IgD-negative memory B cell (primary cell): ENCODE measurements at regions not wholly inside any gene's neighbourhood (a gene's known extent, or its start where the extent isn't known, plus 50 kb on each side); places are given as distances from the start of the nearest gene placed in this dataset.

Experiments used
- H3K27ac Mint-ChIP-seq, 3 donors: one replicate each; pipeline ENCODE4 v1.8.0; 2020 to 2022; ENCODE audit warnings: mild to moderate bottlenecking in 3 of 3, mixed read lengths in 3 of 3, moderate library complexity in 1 of 3
- H3K27me3 Mint-ChIP-seq: one replicate; pipeline ENCODE4 v1.8.0; 2021; ENCODE audit warnings: mixed read lengths
- H3K36me3 Mint-ChIP-seq: one replicate; pipeline ENCODE4 v1.8.0; 2020; ENCODE audit warnings: mild to moderate bottlenecking, mixed read lengths
- H3K4me1 Mint-ChIP-seq, 3 donors: one replicate each; pipeline ENCODE4 v1.8.0; 2020 to 2022; ENCODE audit warnings: mixed read lengths in 3 of 3, mild to moderate bottlenecking in 1 of 3
- H3K4me3 Mint-ChIP-seq, 4 donors: one replicate each; pipeline ENCODE4 v1.8.0; 2020 to 2022; ENCODE audit warnings: mild to moderate bottlenecking in 4 of 4, mixed read lengths in 4 of 4, moderate library complexity in 3 of 4
- H3K9me3 Mint-ChIP-seq, 3 donors: one replicate each; pipeline ENCODE4 v1.8.0; 2020 to 2021; ENCODE audit warnings: mixed read lengths in 3 of 3, mild to moderate bottlenecking in 1 of 3

DNA sequence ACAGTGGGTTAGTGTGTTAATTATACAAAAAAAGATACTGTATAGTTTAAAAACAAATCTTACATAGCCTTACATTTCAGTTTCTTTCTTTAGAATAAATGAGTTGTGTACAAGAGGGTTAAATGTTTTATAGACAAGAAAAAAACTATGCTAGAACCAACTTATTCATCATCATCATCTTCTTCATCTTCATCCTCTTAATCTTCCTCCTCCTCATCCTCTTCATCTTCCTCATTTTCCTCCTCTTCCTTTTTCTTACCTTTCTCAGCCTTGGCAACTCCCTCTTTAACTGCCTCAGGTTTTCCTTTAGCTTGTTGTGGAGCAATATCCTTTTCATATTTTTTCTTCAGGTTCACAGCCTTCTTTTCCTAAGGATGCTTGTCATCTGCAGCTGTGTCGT, 53.7 kb downstream of the RPS12 start:
- H3K4me3 Mint-ChIP-seq = no peak overlapping the region
- H3K27ac Mint-ChIP-seq = no peak overlapping the region
- H3K36me3 Mint-ChIP-seq = no peaks in the 10 kb centered on the region
- H3K4me1 Mint-ChIP-seq = peaks cover 0 to 2% (median 0%) of the 10 kb centered on the region in 3 donors
- peaks cover 10% of the 10 kb centered on the region for H3K27me3 Mint-ChIP-seq
- peaks cover 0 to 2% (median 0%) of the 10 kb centered on the region in 3 donors for H3K9me3 Mint-ChIP-seq

DNA sequence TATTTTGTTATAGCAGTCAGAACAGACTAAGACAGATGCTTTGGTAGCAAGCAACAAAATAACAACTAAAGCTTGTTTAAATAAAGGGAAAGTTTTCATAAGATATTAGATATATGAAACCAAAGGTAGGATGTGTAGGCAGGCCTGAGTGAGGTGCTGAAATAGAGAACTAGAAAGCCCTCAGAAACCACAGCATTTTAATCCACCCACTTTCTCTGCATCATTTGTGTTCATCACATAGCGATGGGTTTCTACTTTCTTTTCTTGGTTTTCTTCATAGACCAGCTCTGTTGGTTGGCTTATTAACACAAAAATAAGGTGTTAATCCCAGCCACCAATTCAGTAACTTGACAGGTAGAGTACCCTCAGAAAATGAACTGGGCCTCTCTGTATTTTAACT, 58.6 kb downstream of the RPS12 start:
- peaks cover 7% of the 10 kb centered on the region for H3K27me3 Mint-ChIP-seq
- H3K36me3 Mint-ChIP-seq = no peaks in the 10 kb centered on the region
- H3K4me3 Mint-ChIP-seq = no peak overlapping the region
- no peak overlapping the region for H3K27ac Mint-ChIP-seq
- no peaks in the 10 kb centered on the region for H3K4me1 Mint-ChIP-seq
- peaks cover 4 to 6% (median 5%) of the 10 kb centered on the region in 3 donors for H3K9me3 Mint-ChIP-seq

DNA sequence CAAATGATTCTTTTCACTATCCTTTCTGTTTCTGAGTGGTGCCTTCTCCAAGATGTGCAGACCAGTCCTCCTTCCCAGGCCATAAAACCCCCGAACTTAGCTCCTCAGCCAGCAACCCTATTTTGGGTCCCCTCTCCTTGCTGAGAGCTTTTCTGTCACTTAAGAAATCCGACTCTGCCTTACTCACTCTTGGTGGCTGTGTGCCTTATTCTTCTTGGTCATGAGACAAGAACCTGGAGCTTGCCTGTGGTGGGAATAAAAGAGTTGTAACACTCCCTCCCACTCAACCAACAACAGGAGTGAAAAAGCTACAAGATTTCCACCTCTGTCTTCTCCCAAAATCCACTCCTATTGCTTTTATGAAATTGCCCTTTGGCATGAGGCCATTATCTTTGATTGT, 62.6 kb downstream of the RPS12 start:
- peaks cover 4% of the 10 kb centered on the region for H3K27me3 Mint-ChIP-seq
- H3K9me3 Mint-ChIP-seq = peaks cover 3 to 6% (median 4%) of the 10 kb centered on the region in 3 donors
- H3K4me1 Mint-ChIP-seq = no peaks in the 10 kb centered on the region
- H3K36me3 Mint-ChIP-seq = no peaks in the 10 kb centered on the region
- no peak overlapping the region for H3K27ac Mint-ChIP-seq
- H3K4me3 Mint-ChIP-seq = no peak overlapping the region

DNA sequence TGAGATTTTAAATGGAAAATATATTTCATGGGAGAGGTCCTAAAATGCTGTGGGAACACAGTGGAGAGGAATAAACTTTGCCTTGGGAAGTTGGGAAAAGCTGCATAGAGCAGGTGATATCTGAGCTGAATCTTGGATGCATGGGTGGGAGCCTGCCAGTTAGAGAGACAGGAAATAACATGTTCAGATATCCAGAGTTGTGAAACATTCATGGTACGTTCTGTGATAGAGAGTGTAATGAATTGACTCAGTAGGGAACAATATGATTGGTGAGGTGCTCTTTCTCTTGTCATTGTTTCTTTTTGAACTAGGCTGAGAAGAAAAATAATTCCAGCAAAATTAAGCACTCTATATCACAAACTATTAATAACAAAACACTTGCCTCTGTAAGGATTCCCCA, 72.8 kb downstream of the RPS12 start:
- peak overlapping the region in 1 of 3 donors; percentile 28 for H3K27ac Mint-ChIP-seq
- H3K4me3 Mint-ChIP-seq = no peak overlapping the region
- peaks cover 0 to 4% (median 0%) of the 10 kb centered on the region in 3 donors for H3K9me3 Mint-ChIP-seq
- H3K27me3 Mint-ChIP-seq = no peaks in the 10 kb centered on the region
- no peaks in the 10 kb centered on the region for H3K4me1 Mint-ChIP-seq
- no peaks in the 10 kb centered on the region for H3K36me3 Mint-ChIP-seq

DNA sequence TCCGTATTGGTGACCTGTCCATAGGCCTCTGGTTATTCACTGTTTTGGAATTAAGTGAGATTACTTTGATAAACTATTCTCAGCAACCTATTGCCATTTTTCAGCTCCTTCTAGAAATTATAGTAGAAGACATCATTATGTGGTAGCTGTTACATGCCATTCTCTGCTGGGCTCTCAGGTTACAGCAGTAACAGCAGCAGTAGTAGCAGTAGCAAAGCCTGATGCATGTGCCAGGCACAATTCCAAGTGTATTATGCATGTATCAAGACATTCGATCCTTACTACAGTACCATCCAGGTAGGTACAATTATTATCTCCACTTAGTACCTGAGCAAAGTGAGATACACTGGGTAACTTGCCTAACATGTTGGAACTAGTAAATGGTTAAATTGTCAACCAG, 74.3 kb downstream of the RPS12 start:
- Mint-ChIP-seq H3K4me3 (no peak overlapping the region), H3K4me1 (no peaks in the 10 kb centered on the region), H3K36me3 (no peaks in the 10 kb centered on the region), H3K9me3 (peaks cover 0 to 4% (median 0%) of the 10 kb centered on the region in 3 donors), H3K27ac (no peak overlapping the region), H3K27me3 (no peaks in the 10 kb centered on the region)

DNA sequence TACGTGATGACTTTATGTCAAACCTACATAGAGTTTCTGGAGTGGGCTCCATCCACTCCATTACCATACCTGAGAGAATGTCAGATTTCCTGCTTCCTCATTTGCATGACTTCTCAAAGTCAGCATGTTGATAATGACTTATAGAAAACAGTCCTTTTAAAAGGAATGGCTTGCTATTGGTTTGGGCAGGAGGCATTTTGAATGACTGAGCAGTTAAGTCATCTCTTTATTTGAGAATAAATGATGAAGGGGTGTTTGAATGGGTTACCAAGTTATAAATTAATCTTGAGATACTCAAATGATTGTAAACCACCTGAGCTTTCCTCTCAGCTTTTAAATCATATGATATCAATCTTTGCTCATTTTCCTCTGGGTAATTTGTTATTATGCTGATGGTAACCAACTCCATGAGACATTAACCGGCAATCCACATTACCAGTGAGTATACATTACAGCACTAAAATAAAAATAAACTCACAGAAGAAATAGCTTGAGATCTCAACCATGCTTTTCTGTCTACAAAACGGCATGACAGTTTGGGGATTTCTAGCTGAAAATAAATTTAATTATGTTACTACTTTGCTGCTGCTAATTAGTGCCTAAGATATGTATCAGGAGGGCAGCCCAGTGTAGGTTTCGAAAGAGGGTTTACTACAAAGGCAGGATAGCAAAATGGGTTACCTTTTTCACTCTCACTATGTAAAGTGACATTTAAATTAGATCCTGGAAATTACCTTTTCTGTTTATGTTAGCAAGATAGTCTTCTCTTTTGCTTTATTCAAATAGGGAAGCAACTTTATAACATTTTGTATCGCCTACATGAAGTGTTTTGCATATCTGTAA, 78.8 kb downstream of the RPS12 start:
- H3K27me3 Mint-ChIP-seq = peaks cover 2% of the 10 kb centered on the region
- H3K36me3 Mint-ChIP-seq = no peaks in the 10 kb centered on the region
- no peaks in the 10 kb centered on the region for H3K4me1 Mint-ChIP-seq
- H3K4me3 Mint-ChIP-seq = no peak overlapping the region
- H3K9me3 Mint-ChIP-seq = peaks cover 0 to 2% (median 0%) of the 10 kb centered on the region in 3 donors
- H3K27ac Mint-ChIP-seq = no peak overlapping the region

DNA sequence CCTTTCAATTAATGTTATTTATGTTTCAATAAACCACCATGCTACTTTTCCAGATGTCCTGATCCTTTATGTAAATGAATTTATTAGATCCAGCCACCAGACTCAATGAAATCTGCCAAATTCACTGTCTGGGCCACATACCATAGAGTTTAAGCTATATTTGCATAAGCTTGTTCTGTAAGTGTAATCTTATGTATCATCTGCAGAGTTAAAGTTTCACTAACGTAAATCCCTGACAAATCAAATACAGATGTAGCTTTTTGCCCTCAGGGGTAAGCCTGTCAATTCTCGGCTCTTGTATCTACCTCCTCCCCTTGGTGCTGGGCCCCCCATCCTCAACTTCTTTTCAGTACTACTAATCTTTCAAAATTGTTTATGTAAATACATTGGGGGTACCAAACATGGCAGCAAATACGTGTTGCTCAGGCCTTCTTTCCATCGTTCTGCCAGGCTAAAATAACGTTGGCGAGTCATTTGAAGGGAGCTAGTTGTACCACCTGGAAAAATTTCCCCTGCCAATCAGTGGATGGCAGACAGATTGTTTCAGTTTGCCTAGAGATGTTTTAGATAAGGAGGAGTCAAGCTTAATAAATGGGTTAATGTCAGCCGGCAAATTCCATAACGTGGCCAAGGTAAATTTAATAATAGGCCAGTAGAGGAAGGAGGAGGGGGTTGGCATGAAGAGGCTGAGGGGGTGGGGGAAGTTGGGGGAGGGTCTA, 79.6 kb downstream of the RPS12 start:
- Mint-ChIP-seq H3K27me3 (peaks cover 2% of the 10 kb centered on the region), H3K4me1 (no peaks in the 10 kb centered on the region), H3K27ac (no peak overlapping the region), H3K4me3 (no peak overlapping the region), H3K36me3 (no peaks in the 10 kb centered on the region), H3K9me3 (no peaks in the 10 kb centered on the region)

DNA sequence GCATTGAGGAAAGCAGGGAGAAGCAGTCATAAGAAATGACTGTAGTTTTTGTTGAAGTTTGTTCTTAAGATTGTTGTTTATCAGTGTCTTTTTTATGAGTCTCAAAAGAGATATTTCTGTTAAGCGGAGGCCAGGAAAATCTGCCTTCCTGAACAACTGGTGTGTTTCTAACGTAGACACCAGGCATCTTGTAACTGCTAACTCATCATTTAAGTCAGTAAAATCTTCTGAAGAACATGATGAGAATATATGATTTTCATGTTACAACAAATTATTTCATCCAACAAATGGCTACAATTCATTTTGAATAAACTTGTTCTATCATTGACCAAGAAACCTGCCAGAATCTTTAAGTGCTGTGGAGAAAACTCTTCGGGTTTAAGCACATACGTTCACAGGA, 84.0 kb downstream of the RPS12 start:
- Mint-ChIP-seq H3K9me3 (no peaks in the 10 kb centered on the region), H3K36me3 (peaks cover 1% of the 10 kb centered on the region), H3K27me3 (peaks cover 5% of the 10 kb centered on the region), H3K27ac (no peak overlapping the region), H3K4me1 (no peaks in the 10 kb centered on the region), H3K4me3 (no peak overlapping the region)

DNA sequence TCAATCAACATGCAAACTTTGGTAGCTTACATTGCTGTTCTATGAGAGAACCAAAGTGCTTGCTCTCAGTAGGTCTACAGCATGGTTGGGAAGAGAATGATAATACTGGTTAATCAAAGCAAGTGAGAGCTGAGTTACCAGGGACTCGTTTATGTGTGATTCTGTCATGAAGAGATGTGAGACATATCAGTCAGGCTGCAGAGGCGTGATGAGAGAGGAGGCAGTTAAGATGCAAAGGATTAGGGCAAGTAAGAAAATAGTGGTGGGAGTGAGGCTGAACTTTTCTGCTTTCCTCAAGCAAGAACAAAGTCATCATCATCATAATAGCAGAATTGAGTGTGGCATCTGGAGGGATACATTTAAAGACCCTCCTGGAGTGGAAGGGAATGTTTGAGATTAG, 86.5 kb downstream of the RPS12 start:
- Mint-ChIP-seq H3K4me1 (no peaks in the 10 kb centered on the region), H3K27ac (no peak overlapping the region), H3K9me3 (no peaks in the 10 kb centered on the region), H3K36me3 (peaks cover 1% of the 10 kb centered on the region), H3K27me3 (peaks cover 5% of the 10 kb centered on the region), H3K4me3 (no peak overlapping the region)

DNA sequence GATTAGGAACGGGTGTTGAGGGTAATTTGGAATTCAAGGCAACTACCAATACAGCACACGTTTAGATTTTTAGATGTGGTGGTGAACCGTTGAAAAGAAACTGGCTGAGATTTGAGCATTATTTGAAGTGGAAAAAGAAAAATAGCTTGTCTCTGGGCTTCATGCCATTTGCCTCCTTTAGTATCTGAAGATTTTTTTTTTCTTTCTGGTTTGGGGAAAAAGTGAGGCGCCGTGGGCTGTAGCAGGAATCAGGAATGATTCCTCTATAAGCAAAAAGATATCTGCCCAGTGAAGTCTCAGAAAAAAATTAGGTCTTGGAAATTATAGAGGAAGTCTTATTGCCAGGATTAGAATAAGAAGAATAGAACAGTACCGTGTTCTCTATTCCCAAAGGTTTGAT, 88.5 kb downstream of the RPS12 start:
- Mint-ChIP-seq H3K27me3 (peaks cover 5% of the 10 kb centered on the region), H3K4me1 (no peaks in the 10 kb centered on the region), H3K9me3 (no peaks in the 10 kb centered on the region), H3K4me3 (no peak overlapping the region), H3K36me3 (peaks cover 1% of the 10 kb centered on the region), H3K27ac (no peak overlapping the region)

DNA sequence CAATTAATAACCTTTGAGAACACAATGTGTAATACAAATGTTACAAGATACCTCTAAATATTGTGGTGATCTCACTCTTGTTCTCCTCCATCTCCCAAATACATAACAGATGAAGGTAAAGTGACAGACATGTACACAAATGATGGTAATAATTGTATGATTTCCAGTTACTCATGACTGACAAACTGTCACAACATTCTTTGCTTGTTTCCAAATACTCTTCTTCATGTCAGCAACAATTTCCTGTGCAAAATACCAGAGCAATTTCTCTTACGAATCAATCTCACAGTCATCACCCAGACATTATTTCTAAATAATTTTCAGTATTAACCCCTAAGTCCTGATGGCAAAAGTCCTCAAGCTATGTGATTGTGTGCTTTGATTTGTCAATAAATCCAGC, 92.9 kb downstream of the RPS12 start:
- no peaks in the 10 kb centered on the region for H3K9me3 Mint-ChIP-seq
- no peaks in the 10 kb centered on the region for H3K4me1 Mint-ChIP-seq
- H3K36me3 Mint-ChIP-seq = no peaks in the 10 kb centered on the region
- H3K4me3 Mint-ChIP-seq = no peak overlapping the region
- peak overlapping the region in 1 of 3 donors; percentile 8 for H3K27ac Mint-ChIP-seq
- peaks cover 6% of the 10 kb centered on the region for H3K27me3 Mint-ChIP-seq

DNA sequence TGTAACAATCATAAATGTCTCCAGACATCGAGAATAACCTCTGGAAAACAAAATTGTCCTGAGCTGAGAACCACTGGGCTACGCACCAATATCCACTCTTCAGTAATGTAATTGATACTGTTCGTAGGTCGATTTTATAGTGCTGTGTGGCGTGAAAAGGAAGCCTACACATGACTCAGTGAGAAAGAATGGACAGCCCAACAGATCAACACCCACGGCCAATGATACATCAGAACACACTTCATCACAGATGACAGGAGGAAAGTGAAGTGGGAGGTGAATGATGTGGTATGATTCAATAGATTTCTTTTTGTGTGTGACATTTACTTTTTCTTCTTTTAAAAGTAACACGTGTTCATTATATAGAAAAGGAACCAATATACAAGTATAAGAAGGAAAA, 93.5 kb downstream of the RPS12 start:
- Mint-ChIP-seq H3K4me1 (no peaks in the 10 kb centered on the region), H3K27ac (no peak overlapping the region), H3K27me3 (peaks cover 6% of the 10 kb centered on the region), H3K9me3 (no peaks in the 10 kb centered on the region), H3K36me3 (no peaks in the 10 kb centered on the region), H3K4me3 (no peak overlapping the region)

DNA sequence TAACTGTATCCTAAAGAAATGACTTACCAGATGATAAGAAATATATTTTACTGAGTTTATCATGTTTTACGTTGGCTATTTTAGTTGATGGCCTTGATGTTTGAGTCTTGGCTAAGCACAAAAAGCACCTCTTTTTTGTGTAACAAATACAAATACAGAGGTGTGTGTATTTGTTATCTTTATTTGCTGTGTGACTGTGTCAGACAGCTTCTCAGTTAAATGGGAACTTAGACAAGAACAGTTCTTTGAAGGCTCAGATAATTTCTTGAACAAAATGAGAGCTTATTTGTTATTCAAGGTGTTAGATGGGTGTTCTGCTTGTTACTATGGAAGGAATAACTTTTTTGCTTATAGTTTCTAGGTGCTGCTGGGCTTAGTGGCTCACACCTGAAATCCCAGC, 95.4 kb downstream of the RPS12 start:
- Mint-ChIP-seq H3K4me3 (no peak overlapping the region), H3K9me3 (no peaks in the 10 kb centered on the region), H3K4me1 (no peaks in the 10 kb centered on the region), H3K27ac (no peak overlapping the region), H3K36me3 (no peaks in the 10 kb centered on the region), H3K27me3 (peaks cover 6% of the 10 kb centered on the region)

DNA sequence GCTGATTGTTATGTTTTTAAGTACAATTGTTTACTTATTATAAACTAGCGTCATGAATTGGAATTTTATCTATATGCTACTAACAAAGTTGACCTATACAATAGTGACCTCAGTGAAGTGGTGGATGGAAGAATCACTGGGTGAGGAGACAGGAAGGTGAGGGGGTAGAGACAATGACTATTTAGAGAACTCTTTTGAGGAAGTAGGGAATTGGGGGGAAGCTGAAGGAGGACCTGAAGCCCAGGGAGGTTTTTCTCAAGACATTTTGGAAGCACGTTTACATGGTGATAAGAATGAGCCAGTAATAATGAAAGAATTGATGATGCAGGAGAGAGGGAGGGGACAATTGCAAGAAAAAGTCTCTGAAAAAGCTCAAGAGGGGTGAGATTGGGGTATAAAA, 96.4 kb downstream of the RPS12 start:
- H3K4me3 Mint-ChIP-seq = no peak overlapping the region
- peaks cover 6% of the 10 kb centered on the region for H3K27me3 Mint-ChIP-seq
- H3K36me3 Mint-ChIP-seq = no peaks in the 10 kb centered on the region
- no peaks in the 10 kb centered on the region for H3K9me3 Mint-ChIP-seq
- no peaks in the 10 kb centered on the region for H3K4me1 Mint-ChIP-seq
- H3K27ac Mint-ChIP-seq = no peak overlapping the region

DNA sequence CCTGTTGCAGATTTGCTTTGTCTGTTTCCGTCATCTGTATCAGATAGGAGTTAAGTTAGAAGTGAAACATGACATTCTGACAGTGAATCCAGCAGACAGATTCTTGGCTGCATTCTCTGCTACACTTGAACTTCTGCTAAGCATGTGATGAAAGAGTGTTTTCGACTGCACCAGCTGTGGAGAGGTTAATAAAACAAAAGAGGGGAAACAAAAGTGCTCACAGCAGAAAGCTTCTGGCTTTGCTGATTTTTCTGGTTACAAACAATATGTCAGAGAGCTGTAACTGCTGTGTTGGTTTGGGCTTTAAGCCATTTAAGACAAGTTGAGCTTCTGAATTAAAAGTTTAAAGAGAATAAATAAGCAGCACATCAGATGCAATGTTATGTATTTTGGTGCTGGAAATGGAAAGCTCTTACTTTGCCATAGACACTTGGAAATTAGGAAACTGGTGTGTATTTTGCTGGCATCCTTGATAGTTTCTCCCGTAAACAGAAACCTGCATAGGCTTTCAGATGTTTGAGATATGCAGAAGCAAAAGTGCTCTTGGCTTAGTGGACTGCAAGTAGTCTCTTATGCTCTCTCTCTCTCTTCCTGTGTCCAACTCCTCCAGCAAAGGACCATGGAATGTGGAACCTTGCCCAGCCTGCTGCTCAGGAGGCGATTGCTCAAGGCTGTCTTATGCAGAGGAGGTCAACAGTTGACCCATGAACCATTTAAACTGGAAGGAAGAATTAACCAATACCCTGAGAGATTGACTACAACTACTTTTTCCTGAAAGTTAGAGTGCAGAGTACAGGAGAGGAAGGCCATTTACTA, 104.9 kb downstream of the RPS12 start:
- no peaks in the 10 kb centered on the region for H3K36me3 Mint-ChIP-seq

More for the DNA sequence above, 104.9 kb downstream of the RPS12 start:
- H3K27ac Mint-ChIP-seq = no peak overlapping the region
- no peaks in the 10 kb centered on the region for H3K4me1 Mint-ChIP-seq
- no peaks in the 10 kb centered on the region for H3K9me3 Mint-ChIP-seq
- no peak overlapping the region for H3K4me3 Mint-ChIP-seq
- peaks cover under 1% of the 10 kb centered on the region for H3K27me3 Mint-ChIP-seq
